ENCODE measurements at regions not wholly inside any gene's neighbourhood (a gene's known extent, or its start where the extent isn't known, plus 50 kb on each side); places are given as distances from the start of the nearest gene placed in this dataset.

- ATAC-seq (ENCODE audit: low FRiP score): no peak
- no peak for TF ChIP-seq CTCF (IDR thresholded peaks at IDR 0.05)
- no peak for DNase-seq (ENCODE audit: low spot score)
These were observed 158.6 kb upstream of the SLC10A2 start for GRCh38 chr13:103224804-103225203.

GRCh38 chr13:103222683-103223082, 156.5 kb upstream of the SLC10A2 start:
- ATAC-seq (ENCODE audit: low FRiP score) (no peak), DNase-seq (ENCODE audit: low spot score) (no peak)
- TF ChIP-seq CTCF (IDR thresholded peaks at IDR 0.05): no peak

GRCh38 chr13:103218253-103218652, 152.0 kb upstream of the SLC10A2 start:
- TF ChIP-seq CTCF (IDR thresholded peaks at IDR 0.05): no peak
- ATAC-seq (ENCODE audit: low FRiP score): peak; percentile 84
- no peak for DNase-seq (ENCODE audit: low spot score)

- no peak for ATAC-seq (ENCODE audit: low FRiP score)
- DNase-seq (ENCODE audit: low spot score): no peak
- TF ChIP-seq CTCF (IDR thresholded peaks at IDR 0.05): no peak
These were observed 146.9 kb upstream of the SLC10A2 start for GRCh38 chr13:103213152-103213551.

- DNase-seq (ENCODE audit: low spot score): no peak
- no peak for TF ChIP-seq CTCF (IDR thresholded peaks at IDR 0.05)
- no peak for ATAC-seq (ENCODE audit: low FRiP score)
These were observed 144.1 kb upstream of the SLC10A2 start for GRCh38 chr13:103210348-103210747.

- ATAC-seq (ENCODE audit: low FRiP score) (no peak), DNase-seq (ENCODE audit: low spot score) (no peak)
- TF ChIP-seq CTCF (IDR thresholded peaks at IDR 0.05): no peak
These were observed 137.6 kb upstream of the SLC10A2 start for GRCh38 chr13:103203735-103204330.

GRCh38 chr13:103200118-103200885, 134.1 kb upstream of the SLC10A2 start:
- ATAC-seq (ENCODE audit: low FRiP score) (no peak), DNase-seq (ENCODE audit: low spot score) (no peak)
- no peak for TF ChIP-seq CTCF (IDR thresholded peaks at IDR 0.05)

Measured in omental fat pad (tissue), 3 donors.